PC-3 (cell line): ENCODE measurements at regions not wholly inside any gene's neighbourhood (a gene's known extent, or its start where the extent isn't known, plus 50 kb on each side); places are given as distances from the start of the nearest gene placed in this dataset.

Experiments used
- ATAC-seq: fragments of 200-7000 bp; cut with Tn5 transposase; 2 replicates; pipeline ENCODE4 v1.9.1; 2020; ENCODE audit warnings: mild to moderate bottlenecking, moderate library complexity
- BruUV-seq: library from RNA; stranded (reverse); fragments of 400-500 nt; replicated peaks from 2 replicates; lab custom pipeline; 2021; lab: Mats Ljungman, UMichigan
- CTCF ChIA-PET: fragments of 300-600 bp; sonication (Branson Sonifier 250); formaldehyde crosslinking; loops from one replicate; lab custom pipeline; 2022; ENCODE audit warnings: antibody characterized with exemption; lab: Charles Lee
- POLR2A ChIA-PET: fragments of 300-600 bp; sonication (Branson Sonifier 250); formaldehyde crosslinking; loops from one replicate; lab custom pipeline; 2022; ENCODE audit warnings: antibody characterized with exemption; ENCODE audit not compliant: unreplicated experiment; lab: Charles Lee
- DNase-seq: peaks from one replicate; pipeline ENCODE4 v3.0.0-alpha.2; 2015
- H2AFZ ChIP-seq: fragments of 300-600 bp; sonication (generic); 2 replicates; pipeline ENCODE4 v1.6.0; 2016; ENCODE audit warnings: antibody characterized with exemption, low read length
- H3F3A ChIP-seq: fragments of 300-600 bp; sonication (generic); one replicate; pipeline ENCODE4 v1.6.0; 2017; ENCODE audit warnings: antibody characterized with exemption, low read length, control low read depth, mild to moderate bottlenecking; ENCODE audit not compliant: unreplicated experiment
- H3K27ac ChIP-seq: fragments of 300-600 bp; sonication (generic); 2 replicates; pipeline ENCODE4 v1.5.1; 2016; ENCODE audit warnings: mild to moderate bottlenecking, low read length
- H3K27me3 ChIP-seq: fragments of 300-600 bp; sonication (generic); 2 replicates; pipeline ENCODE4 v1.6.1; 2016; ENCODE audit warnings: low read length, mixed read lengths
- H3K36me3 ChIP-seq: fragments of 300-600 bp; sonication (generic); 2 replicates; pipeline ENCODE4 v1.6.1; 2016; ENCODE audit warnings: low read depth, mixed run types, low read length, mixed read lengths
- H3K4me1 ChIP-seq: fragments of 300-600 bp; sonication (generic); 2 replicates; pipeline ENCODE4 v1.5.1; 2016; ENCODE audit warnings: low read length; ENCODE audit not compliant: insufficient read depth
- H3K4me2 ChIP-seq: fragments of 300-600 bp; sonication (generic); 2 replicates; pipeline ENCODE4 v1.6.0; 2016; ENCODE audit warnings: low read length
- H3K4me3 ChIP-seq: fragments of 300-600 bp; sonication (generic); 2 replicates; pipeline ENCODE4 v1.5.1; 2016; ENCODE audit warnings: mild to moderate bottlenecking, low read length, mixed read lengths
- H3K79me2 ChIP-seq: fragments of 300-600 bp; sonication (generic); 2 replicates; pipeline ENCODE4 v1.6.1; 2017; ENCODE audit warnings: low read length, mixed read lengths
- H3K9ac ChIP-seq: fragments of 300-600 bp; sonication (generic); 2 replicates; pipeline ENCODE4 v1.6.0; 2016; ENCODE audit warnings: mild to moderate bottlenecking, low read length
- H3K9me2 ChIP-seq: fragments of 300-600 bp; sonication (generic); replicated peaks from 2 replicates; pipeline ENCODE4 v1.6.1; 2016; ENCODE audit warnings: mixed run types, low read length, mixed read lengths
- H3K9me3 ChIP-seq: fragments of 300-600 bp; sonication (generic); 2 replicates; pipeline ENCODE4 v1.6.1; 2016; ENCODE audit warnings: low read length, mixed read lengths
- H4K20me1 ChIP-seq: fragments of 300-600 bp; sonication (generic); 2 replicates; pipeline ENCODE4 v1.6.1; 2016; ENCODE audit warnings: low read length, mixed read lengths
- CTCF ChIP-seq: fragments of 300-600 bp; sonication (generic); conservative IDR thresholded peaks from 2 replicates; pipeline ENCODE4 v1.5.1; 2017; ENCODE audit warnings: antibody characterized with exemption, low read depth, mild to moderate bottlenecking, low read length
- EZH2 ChIP-seq: fragments of 300-600 bp; sonication (generic); IDR thresholded peaks from one replicate; pipeline ENCODE4 v1.6.1; 2017; ENCODE audit warnings: antibody characterized with exemption, mild to moderate bottlenecking, low read length; ENCODE audit not compliant: unreplicated experiment
- EZH2phosphoT487 ChIP-seq: fragments of 300-600 bp; sonication (generic); IDR thresholded peaks from 2 replicates; pipeline ENCODE4 v1.6.1; 2018; ENCODE audit warnings: mild to moderate bottlenecking, antibody characterized with exemption, low read length, borderline replicate concordance
- intact Hi-C: fragments of 100-400 bp; cut with micrococcal nuclease; formaldehyde crosslinking; loops from 2 replicates; pipeline ENCODE4 v1.9.0; 2023

- ATAC-seq (no peak), DNase-seq (peak; percentile 1)
- no peaks in the 10 kb centered on the region for H3K9me2 ChIP-seq
- H3K27me3 ChIP-seq = peaks cover 19% of the 10 kb centered on the region; the same call in 1 of the 2 replicates
- H3K27ac ChIP-seq = no peak overlapping the region
- H3K4me3 ChIP-seq = no peak overlapping the region
- H3K9me3 ChIP-seq = no peaks in the 10 kb centered on the region
- no peak overlapping the region for H2AFZ ChIP-seq
- H3K4me1 ChIP-seq = no peaks in the 10 kb centered on the region
- intact Hi-C loops = loop anchor here (5.0 kb wide), 2 partner anchors 734 to 794 kb away; no protein-coding TSS in a partner anchor
- TF ChIP-seq EZH2phosphoT487 = no peak
- no peak for TF ChIP-seq EZH2
- no peak for TF ChIP-seq CTCF
- no peaks in the 10 kb centered on the region for H3F3A ChIP-seq
- BruUV-seq = no TSS peak
- ChIA-PET CTCF (no interaction called here), POLR2A (no interaction called here)
- no peak overlapping the region for H3K9ac ChIP-seq
- H3K36me3 ChIP-seq = no peaks in the 10 kb centered on the region
- no peak overlapping the region for H3K4me2 ChIP-seq
- no peaks in the 10 kb centered on the region for H3K79me2 ChIP-seq
- H4K20me1 ChIP-seq = no peaks in the 10 kb centered on the region
Measured at GRCh38 chr4:82201303-82201702, 172.5 kb downstream of the HNRNPD start.

GRCh38 chr4:82200046-82200445 is 173.7 kb downstream of the HNRNPD start:
- H3K4me1 ChIP-seq = no peaks in the 10 kb centered on the region
- POLR2A ChIA-PET = no interaction called here
- no peak overlapping the region for H3K27ac ChIP-seq
- no peaks in the 10 kb centered on the region for H4K20me1 ChIP-seq
- no TSS peak for BruUV-seq
- no peaks in the 10 kb centered on the region for H3K9me3 ChIP-seq
- H3K36me3 ChIP-seq = no peaks in the 10 kb centered on the region
- TF ChIP-seq EZH2 = no peak
- no peak for TF ChIP-seq EZH2phosphoT487
- TF ChIP-seq CTCF = no peak
- DNase-seq (no peak), ATAC-seq (no peak)
- no peak overlapping the region for H3K4me2 ChIP-seq
- no peak overlapping the region for H3K9ac ChIP-seq
- H3F3A ChIP-seq = no peaks in the 10 kb centered on the region
- H3K9me2 ChIP-seq = no peaks in the 10 kb centered on the region
- intact Hi-C loops = loop anchor here (5.0 kb wide), 2 partner anchors 733 to 793 kb away; no protein-coding TSS in a partner anchor
- H3K4me3 ChIP-seq = no peak overlapping the region
- CTCF ChIA-PET = no interaction called here
- peaks cover 17% of the 10 kb centered on the region for H3K27me3 ChIP-seq
- H2AFZ ChIP-seq = no peak overlapping the region
- no peaks in the 10 kb centered on the region for H3K79me2 ChIP-seq

- H4K20me1 ChIP-seq = no peaks in the 10 kb centered on the region
- ChIA-PET CTCF (no interaction called here), POLR2A (no interaction called here)
- H3K4me3 ChIP-seq = no peak overlapping the region
- DNase-seq (no peak), ATAC-seq (no peak)
- no peaks in the 10 kb centered on the region for H3K79me2 ChIP-seq
- no peaks in the 10 kb centered on the region for H3K4me1 ChIP-seq
- no peak overlapping the region for H3K4me2 ChIP-seq
- no peaks in the 10 kb centered on the region for H3K9me3 ChIP-seq
- intact Hi-C loops = no loop called here
- H3K27me3 ChIP-seq = peaks cover 23% of the 10 kb centered on the region
- H3K9me2 ChIP-seq = no peaks in the 10 kb centered on the region
- TF ChIP-seq EZH2phosphoT487 = no peak
- TF ChIP-seq CTCF = no peak
- no peak for TF ChIP-seq EZH2
- H3K9ac ChIP-seq = no peak overlapping the region
- H3K27ac ChIP-seq = no peak overlapping the region
- no peak overlapping the region for H2AFZ ChIP-seq
- H3K36me3 ChIP-seq = no peaks in the 10 kb centered on the region
- no TSS peak for BruUV-seq
- H3F3A ChIP-seq = no peaks in the 10 kb centered on the region
Measured at GRCh38 chr4:82194329-82194728, 179.5 kb downstream of the HNRNPD start.
